HEK293 (cell line): ENCODE measurements at regions not wholly inside any gene's neighbourhood (a gene's known extent, or its start where the extent isn't known, plus 50 kb on each side); places are given as distances from the start of the nearest gene placed in this dataset.

Experiments used
- CTCF ChIP-seq: fragments of 450-650 bp; formaldehyde crosslinking; IDR thresholded peaks from 2 replicates; pipeline ENCODE4 v1.5.1; 2016; ENCODE audit warnings: missing biosample characterization, missing genetic modification characterization
- GLIS1 ChIP-seq: fragments of 450-650 bp; formaldehyde crosslinking; IDR thresholded peaks from 2 replicates; pipeline ENCODE4 v1.5.1; 2016; ENCODE audit warnings: missing biosample characterization, missing genetic modification characterization
- PRDM1 ChIP-seq: fragments of 450-650 bp; formaldehyde crosslinking; IDR thresholded peaks from 2 replicates; pipeline ENCODE4; 2016; ENCODE audit warnings: missing biosample characterization, missing genetic modification characterization
- REST ChIP-seq: fragments of 450-650 bp; formaldehyde crosslinking; IDR thresholded peaks from 2 replicates; pipeline ENCODE4 v1.5.1; 2016; ENCODE audit warnings: missing biosample characterization, missing genetic modification characterization
- TCF7L2 ChIP-seq: IDR thresholded peaks from 2 replicates; pipeline ENCODE4 v1.6.1; 2011; ENCODE audit warnings: low read depth, mild to moderate bottlenecking, inconsistent platforms, low read length, moderate library complexity, borderline replicate concordance
- ZNF24 ChIP-seq: fragments of 450-650 bp; formaldehyde crosslinking; IDR thresholded peaks from 2 replicates; pipeline ENCODE4 v1.5.1; 2016; ENCODE audit warnings: missing biosample characterization, missing genetic modification characterization
- ZNF274 ChIP-seq, 2 experiments: fragments of 200-500 bp in 1 of 2; fragments of 450-650 bp in 1 of 2; sonication (Bioruptor generic) in 1 of 2; formaldehyde crosslinking in 1 of 2; IDR thresholded peaks; 2 replicates each; pipeline versions ENCODE4 v1.5.1 to v1.6.1; 2014 to 2016; ENCODE audit warnings: borderline replicate concordance in 1 of 2, inconsistent platforms in 1 of 2, low read length in 1 of 2, missing biosample characterization in 1 of 2, missing genetic modification characterization in 1 of 2
- ZNF792 ChIP-seq: fragments of 450-650 bp; formaldehyde crosslinking; IDR thresholded peaks from 2 replicates; pipeline ENCODE4 v1.5.1; 2016; ENCODE audit warnings: missing biosample characterization, missing genetic modification characterization

- TF ChIP-seq CTCF (tag by site-specific recombination): no peak
- no peak for TF ChIP-seq PRDM1 (tag by site-specific recombination)
- TF ChIP-seq GLIS1: no peak
- no peak for TF ChIP-seq TCF7L2
- TF ChIP-seq ZNF792: no peak
- TF ChIP-seq REST (tag by site-specific recombination): no peak
- TF ChIP-seq ZNF24 (tag by site-specific recombination): no peak
- no peak for TF ChIP-seq ZNF274 (IDR thresholded peaks at IDR 0.05; ENCODE audit: low read length)
- TF ChIP-seq ZNF274 (tag by site-specific recombination; IDR thresholded peaks at IDR 0.05; ENCODE audit: borderline replicate concordance): no peak
These were observed 203.4 kb upstream of the PELI2 start for GRCh38 chr14:55914771-55915170.
